MM.1S (cell line): ENCODE measurements at regions not wholly inside any gene's neighbourhood (a gene's known extent, or its start where the extent isn't known, plus 50 kb on each side); places are given as distances from the start of the nearest gene placed in this dataset.

Experiments
- DNase-seq: peaks from one replicate; pipeline ENCODE4 v3.0.0-alpha.2; 2015
- H2AFZ ChIP-seq: fragments of 300-600 bp; sonication (generic); 2 replicates; pipeline ENCODE4 v1.6.0; 2016; ENCODE audit warnings: antibody characterized with exemption, low read length
- H3F3A ChIP-seq: fragments of 300-600 bp; sonication (generic); 2 replicates; pipeline ENCODE4 v1.6.1; 2016; ENCODE audit warnings: mild to moderate bottlenecking, antibody characterized with exemption, low read length, moderate library complexity, mixed read lengths; ENCODE audit not compliant: insufficient read depth
- H3K27ac ChIP-seq: fragments of 300-600 bp; sonication (generic); 2 replicates; pipeline ENCODE4 v1.5.1; 2016; ENCODE audit warnings: mild to moderate bottlenecking, low read length
- H3K27me3 ChIP-seq: fragments of 300-600 bp; sonication (generic); replicated peaks from 2 replicates; pipeline ENCODE4 v1.6.0; 2016; ENCODE audit warnings: low read length; ENCODE audit not compliant: insufficient read depth
- H3K36me3 ChIP-seq: fragments of 300-600 bp; sonication (generic); replicated peaks from 2 replicates; pipeline ENCODE4 v1.6.1; 2016; ENCODE audit warnings: mild to moderate bottlenecking, low read length, mixed read lengths; ENCODE audit not compliant: insufficient read depth
- H3K4me1 ChIP-seq: fragments of 300-600 bp; sonication (generic); 2 replicates; pipeline ENCODE4 v1.6.1; 2016; ENCODE audit warnings: low read length, mixed read lengths
- H3K4me2 ChIP-seq: fragments of 300-600 bp; sonication (generic); 2 replicates; pipeline ENCODE4 v1.6.0; 2016; ENCODE audit warnings: low read depth, low read length
- H3K4me3 ChIP-seq: fragments of 300-600 bp; sonication (generic); 2 replicates; pipeline ENCODE4 v1.5.1; 2016; ENCODE audit warnings: low read length, mixed read lengths
- H3K79me2 ChIP-seq: fragments of 300-600 bp; sonication (generic); 2 replicates; pipeline ENCODE4 v1.6.1; 2016; ENCODE audit warnings: mixed run types, low read length, mixed read lengths
- H3K9ac ChIP-seq: fragments of 300-600 bp; sonication (generic); 2 replicates; pipeline ENCODE4 v1.6.1; 2016; ENCODE audit warnings: low read length, mixed read lengths
- H3K9me2 ChIP-seq: fragments of 300-600 bp; sonication (generic); replicated peaks from 2 replicates; pipeline ENCODE4 v1.6.1; 2016; ENCODE audit warnings: mild to moderate bottlenecking, low read length, mixed read lengths; ENCODE audit not compliant: insufficient read depth
- H3K9me3 ChIP-seq: fragments of 300-600 bp; sonication (generic); replicated peaks from 2 replicates; pipeline ENCODE4 v1.6.1; 2016; ENCODE audit warnings: mild to moderate bottlenecking, low read length, mixed read lengths; ENCODE audit not compliant: insufficient read depth
- H4K20me1 ChIP-seq: fragments of 300-600 bp; sonication (generic); 2 replicates; pipeline ENCODE4 v1.6.1; 2016; ENCODE audit warnings: mild to moderate bottlenecking, low read length, moderate library complexity, mixed read lengths; ENCODE audit not compliant: insufficient read depth
- CTCF ChIP-seq: fragments of 300-600 bp; sonication (generic); IDR thresholded peaks from 2 replicates; pipeline ENCODE4 v1.5.1; 2016; ENCODE audit warnings: antibody characterized with exemption, low read length, mixed read lengths
- EZH2 ChIP-seq: fragments of 300-600 bp; sonication (generic); optimal IDR thresholded peaks from 2 replicates; pipeline ENCODE3; 2017; ENCODE audit warnings: low read depth, mild to moderate bottlenecking, antibody characterized with exemption, low read length, mixed read lengths
- EZH2phosphoT487 ChIP-seq: fragments of 300-600 bp; sonication (generic); IDR thresholded peaks from 2 replicates; pipeline ENCODE4 v1.6.1; 2018; ENCODE audit warnings: antibody characterized with exemption, low read length

- no peaks in the 10 kb centered on the region for H3K27me3 ChIP-seq
- TF ChIP-seq CTCF (no peak), EZH2 (no peak), EZH2phosphoT487 (no peak)
- no peaks in the 10 kb centered on the region for H3K9me2 ChIP-seq
- H3K79me2 ChIP-seq: no peaks in the 10 kb centered on the region
- no peak overlapping the region for H3K9ac ChIP-seq
- no peak overlapping the region for H3K4me3 ChIP-seq
- DNase-seq: no peak
- no peaks in the 10 kb centered on the region for H3K9me3 ChIP-seq
- H3F3A ChIP-seq: no peaks in the 10 kb centered on the region
- no peak overlapping the region for H3K4me2 ChIP-seq
- H3K36me3 ChIP-seq: no peaks in the 10 kb centered on the region
- no peak overlapping the region for H2AFZ ChIP-seq
- no peaks in the 10 kb centered on the region for H4K20me1 ChIP-seq
- no peaks in the 10 kb centered on the region for H3K4me1 ChIP-seq
- H3K27ac ChIP-seq: no peak overlapping the region
Observed at GRCh38 chr18:78154853-78155252, 824.8 kb upstream of the SALL3 start.

- Histone ChIP-seq H3K4me3 (no peak overlapping the region), H2AFZ (no peak overlapping the region), H3F3A (no peaks in the 10 kb centered on the region), H3K9me2 (no peaks in the 10 kb centered on the region), H3K27me3 (no peaks in the 10 kb centered on the region), H3K27ac (no peak overlapping the region), H3K36me3 (no peaks in the 10 kb centered on the region), H3K79me2 (no peaks in the 10 kb centered on the region), H3K9me3 (no peaks in the 10 kb centered on the region), H3K4me1 (no peaks in the 10 kb centered on the region), H3K9ac (no peak overlapping the region), H4K20me1 (no peaks in the 10 kb centered on the region), H3K4me2 (no peak overlapping the region)
- DNase-seq: no peak
- no peak for TF ChIP-seq EZH2phosphoT487
Observed at GRCh38 chr18:78156466-78156865, 823.2 kb upstream of the SALL3 start.

GRCh38 chr18:78158943-78159342, 820.7 kb upstream of the SALL3 start:
- Histone ChIP-seq H4K20me1 (no peaks in the 10 kb centered on the region), H3K9me3 (no peaks in the 10 kb centered on the region; the same call in 1 of the 2 replicates), H3K9me2 (no peaks in the 10 kb centered on the region), H3K27me3 (no peaks in the 10 kb centered on the region), H3K4me2 (no peak overlapping the region), H3K4me3 (no peak overlapping the region), H3K27ac (no peak overlapping the region), H3K36me3 (no peaks in the 10 kb centered on the region), H3F3A (no peaks in the 10 kb centered on the region), H3K9ac (no peak overlapping the region), H3K79me2 (no peaks in the 10 kb centered on the region), H3K4me1 (no peaks in the 10 kb centered on the region), H2AFZ (no peak overlapping the region)
- DNase-seq: no peak
- TF ChIP-seq EZH2 (no peak), EZH2phosphoT487 (no peak), CTCF (no peak)

- H3K4me1 ChIP-seq: no peaks in the 10 kb centered on the region
- DNase-seq: no peak
Observed at GRCh38 chr18:78159397-78159796, 820.2 kb upstream of the SALL3 start.

More at GRCh38 chr18:78159397-78159796, 820.2 kb upstream of the SALL3 start:
- H3K27ac ChIP-seq: no peak overlapping the region
- no peaks in the 10 kb centered on the region for H3F3A ChIP-seq
- no peaks in the 10 kb centered on the region; the same call in 1 of the 2 replicates for H3K9me3 ChIP-seq
- H4K20me1 ChIP-seq: no peaks in the 10 kb centered on the region
- H3K27me3 ChIP-seq: no peaks in the 10 kb centered on the region
- H2AFZ ChIP-seq: no peak overlapping the region
- H3K4me3 ChIP-seq: no peak overlapping the region
- no peaks in the 10 kb centered on the region for H3K36me3 ChIP-seq
- H3K4me2 ChIP-seq: no peak overlapping the region
- TF ChIP-seq EZH2 (no peak), CTCF (no peak), EZH2phosphoT487 (no peak)
- no peaks in the 10 kb centered on the region for H3K79me2 ChIP-seq
- H3K9me2 ChIP-seq: no peaks in the 10 kb centered on the region
- H3K9ac ChIP-seq: no peak overlapping the region
